PFSK-1 (cell line): ENCODE measurements at regions not wholly inside any gene's neighbourhood (a gene's known extent, or its start where the extent isn't known, plus 50 kb on each side); places are given as distances from the start of the nearest gene placed in this dataset.

ENCODE experiments used
- POLR2AphosphoS5 ChIP-seq: IDR thresholded peaks from 2 replicates; pipeline ENCODE4 v1.6.1; 2012; ENCODE audit warnings: low read depth, mild to moderate bottlenecking, control low read depth, low read length, moderate library complexity
- TF ChIP-seq, protein P1 (sequence below), 2 experiments: IDR thresholded peaks; 2 replicates each; pipeline versions ENCODE4 v1.6.1 to v1.8.0; 2011 to 2012; ENCODE audit warnings: low read depth in 2 of 2, low read length in 2 of 2, control low read depth in 1 of 2, inconsistent platforms in 1 of 2, mild to moderate bottlenecking in 1 of 2, moderate library complexity in 1 of 2; ENCODE audit not compliant: insufficient read depth in 1 of 2

DNA sequence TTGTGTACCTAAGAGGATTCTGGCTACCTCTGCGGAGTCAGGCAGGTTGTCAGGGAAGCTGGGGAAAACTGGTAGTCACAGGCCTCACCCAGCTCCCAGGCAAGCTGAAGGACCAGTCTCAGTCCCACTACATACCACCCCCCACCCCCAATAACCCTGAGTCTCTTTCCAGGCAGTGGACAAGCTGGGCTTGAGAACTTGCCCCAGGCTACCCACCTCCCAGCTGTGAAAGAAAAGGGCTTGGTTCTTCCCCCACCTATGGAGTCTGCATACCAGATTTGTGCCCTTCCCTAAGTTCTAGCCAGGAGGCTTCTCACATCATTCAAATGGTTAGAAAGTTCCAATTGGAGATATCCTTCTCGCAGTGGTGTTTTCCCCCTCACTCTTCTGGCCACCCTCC lies 1678.8 kb downstream of the MAT2B start:
- TF ChIP-seq, protein P1, sequence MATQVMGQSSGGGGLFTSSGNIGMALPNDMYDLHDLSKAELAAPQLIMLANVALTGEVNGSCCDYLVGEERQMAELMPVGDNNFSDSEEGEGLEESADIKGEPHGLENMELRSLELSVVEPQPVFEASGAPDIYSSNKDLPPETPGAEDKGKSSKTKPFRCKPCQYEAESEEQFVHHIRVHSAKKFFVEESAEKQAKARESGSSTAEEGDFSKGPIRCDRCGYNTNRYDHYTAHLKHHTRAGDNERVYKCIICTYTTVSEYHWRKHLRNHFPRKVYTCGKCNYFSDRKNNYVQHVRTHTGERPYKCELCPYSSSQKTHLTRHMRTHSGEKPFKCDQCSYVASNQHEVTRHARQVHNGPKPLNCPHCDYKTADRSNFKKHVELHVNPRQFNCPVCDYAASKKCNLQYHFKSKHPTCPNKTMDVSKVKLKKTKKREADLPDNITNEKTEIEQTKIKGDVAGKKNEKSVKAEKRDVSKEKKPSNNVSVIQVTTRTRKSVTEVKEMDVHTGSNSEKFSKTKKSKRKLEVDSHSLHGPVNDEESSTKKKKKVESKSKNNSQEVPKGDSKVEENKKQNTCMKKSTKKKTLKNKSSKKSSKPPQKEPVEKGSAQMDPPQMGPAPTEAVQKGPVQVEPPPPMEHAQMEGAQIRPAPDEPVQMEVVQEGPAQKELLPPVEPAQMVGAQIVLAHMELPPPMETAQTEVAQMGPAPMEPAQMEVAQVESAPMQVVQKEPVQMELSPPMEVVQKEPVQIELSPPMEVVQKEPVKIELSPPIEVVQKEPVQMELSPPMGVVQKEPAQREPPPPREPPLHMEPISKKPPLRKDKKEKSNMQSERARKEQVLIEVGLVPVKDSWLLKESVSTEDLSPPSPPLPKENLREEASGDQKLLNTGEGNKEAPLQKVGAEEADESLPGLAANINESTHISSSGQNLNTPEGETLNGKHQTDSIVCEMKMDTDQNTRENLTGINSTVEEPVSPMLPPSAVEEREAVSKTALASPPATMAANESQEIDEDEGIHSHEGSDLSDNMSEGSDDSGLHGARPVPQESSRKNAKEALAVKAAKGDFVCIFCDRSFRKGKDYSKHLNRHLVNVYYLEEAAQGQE (IDR thresholded peaks at IDR 0.05; ENCODE audit: insufficient read depth in 1 of 2, low read depth in 2 of 2, low read length in 2 of 2) = no peak
- no peak for TF ChIP-seq POLR2AphosphoS5
